ENCODE measurements at regions not wholly inside any gene's neighbourhood (a gene's known extent, or its start where the extent isn't known, plus 50 kb on each side); places are given as distances from the start of the nearest gene placed in this dataset.

DNA sequence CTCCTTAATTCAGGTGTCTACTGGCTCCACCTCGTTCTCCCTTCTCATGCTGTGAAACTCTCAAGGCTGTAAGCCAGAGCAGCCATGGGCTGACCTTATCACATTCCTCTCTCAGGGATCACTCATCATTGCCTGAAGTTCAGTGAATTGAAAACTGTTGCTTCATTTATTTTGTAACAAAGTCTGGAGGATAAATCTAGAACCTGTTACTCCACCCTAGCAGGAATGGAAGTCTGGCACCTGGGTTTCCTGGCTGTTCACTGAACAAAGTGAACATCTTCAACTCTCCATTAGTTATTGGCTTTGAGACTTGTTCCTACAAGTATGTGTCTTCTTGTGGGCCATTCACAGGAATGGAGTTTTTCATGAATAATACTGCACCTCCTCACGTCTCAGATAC is 584.1 kb downstream of the PTPRU start:
- DNase-seq, result no peak

DNA sequence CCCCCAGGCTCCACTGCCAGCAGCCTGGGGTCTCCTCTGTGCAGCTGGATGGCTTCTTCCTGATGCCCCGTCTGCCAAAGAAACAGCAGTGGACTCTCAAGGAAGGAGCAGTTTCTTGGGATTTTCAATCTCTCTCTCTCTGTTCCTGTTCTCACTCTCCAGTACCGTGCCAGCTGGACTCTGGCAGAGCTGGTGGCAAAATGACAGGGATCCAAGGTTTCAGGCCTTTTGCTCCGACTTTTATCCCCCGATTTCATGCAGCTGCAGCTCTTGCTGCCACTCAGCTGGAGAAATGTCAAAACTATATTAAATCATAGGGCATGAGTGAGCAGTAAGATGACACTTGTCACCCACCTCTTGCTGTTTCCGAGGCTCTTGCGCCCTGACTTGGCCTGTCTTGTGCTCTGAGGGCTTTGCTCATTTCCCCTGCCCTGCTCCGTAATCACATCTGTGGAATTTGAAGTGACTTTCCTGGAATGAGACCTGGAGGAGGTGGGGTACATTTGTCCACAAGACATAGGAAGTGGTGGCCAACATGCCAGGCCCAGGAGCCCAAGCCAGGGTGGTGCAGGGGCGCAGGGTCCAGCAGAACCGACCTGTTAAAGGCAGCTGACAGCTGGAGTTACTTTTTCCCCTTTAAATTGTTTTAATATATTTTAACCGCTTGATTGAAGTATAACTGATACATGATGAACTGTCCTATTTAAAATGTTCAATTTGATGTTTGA is 576.2 kb downstream of the PTPRU start:
- DNase-seq, result no peak

DNA sequence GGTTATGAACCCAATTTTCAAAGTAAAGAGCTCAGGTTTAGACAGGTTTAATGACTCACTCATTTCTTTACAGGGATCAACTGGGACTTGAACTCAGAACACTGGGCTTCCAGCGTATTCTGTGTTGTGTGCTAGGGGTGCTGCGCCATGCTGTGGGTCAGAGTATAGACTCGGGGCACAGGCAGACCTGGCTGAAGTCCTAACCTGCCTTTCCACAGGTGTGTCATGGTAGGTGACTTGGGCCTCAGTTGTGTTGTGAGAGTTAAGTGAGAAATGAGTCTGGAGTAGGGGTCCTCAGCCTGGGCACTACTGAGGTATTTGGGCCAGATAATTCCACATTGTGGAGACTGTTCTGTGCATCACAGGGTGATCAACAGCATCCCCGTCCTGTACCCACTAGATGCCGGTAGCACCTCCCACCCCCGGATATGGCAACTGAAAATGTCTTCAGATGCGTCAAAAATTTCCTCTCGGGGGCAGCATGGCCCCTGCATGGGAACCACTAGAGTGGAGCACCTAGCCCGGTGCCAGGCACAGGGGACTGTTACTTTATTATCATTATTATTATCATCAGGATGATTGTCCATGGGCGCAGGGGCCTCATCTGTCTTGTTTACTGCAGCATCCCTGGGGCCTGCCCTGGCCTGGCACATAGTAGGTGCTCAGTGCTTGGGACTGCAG is 575.5 kb downstream of the PTPRU start:
- DNase-seq, result no peak

DNA sequence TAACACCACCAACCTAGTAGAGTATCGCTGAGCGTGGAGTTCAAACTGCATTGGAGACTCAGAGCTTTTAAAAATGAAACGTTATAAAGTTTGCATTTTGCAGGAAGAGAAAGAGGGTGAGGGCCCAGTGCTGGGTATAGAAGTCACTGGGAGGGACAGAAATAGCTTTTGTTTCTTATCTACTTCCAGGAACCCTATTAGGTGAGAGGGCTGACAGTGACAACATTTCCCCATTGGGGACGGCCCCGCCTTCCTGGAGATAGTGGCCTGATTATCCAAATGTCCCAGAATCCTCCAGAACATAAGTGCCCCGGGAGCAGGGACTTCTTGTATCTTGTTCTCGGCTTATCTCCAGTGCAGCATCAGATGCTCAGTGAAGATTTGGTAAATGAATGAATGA is 574.9 kb downstream of the PTPRU start:
- DNase-seq, result no peak

DNA sequence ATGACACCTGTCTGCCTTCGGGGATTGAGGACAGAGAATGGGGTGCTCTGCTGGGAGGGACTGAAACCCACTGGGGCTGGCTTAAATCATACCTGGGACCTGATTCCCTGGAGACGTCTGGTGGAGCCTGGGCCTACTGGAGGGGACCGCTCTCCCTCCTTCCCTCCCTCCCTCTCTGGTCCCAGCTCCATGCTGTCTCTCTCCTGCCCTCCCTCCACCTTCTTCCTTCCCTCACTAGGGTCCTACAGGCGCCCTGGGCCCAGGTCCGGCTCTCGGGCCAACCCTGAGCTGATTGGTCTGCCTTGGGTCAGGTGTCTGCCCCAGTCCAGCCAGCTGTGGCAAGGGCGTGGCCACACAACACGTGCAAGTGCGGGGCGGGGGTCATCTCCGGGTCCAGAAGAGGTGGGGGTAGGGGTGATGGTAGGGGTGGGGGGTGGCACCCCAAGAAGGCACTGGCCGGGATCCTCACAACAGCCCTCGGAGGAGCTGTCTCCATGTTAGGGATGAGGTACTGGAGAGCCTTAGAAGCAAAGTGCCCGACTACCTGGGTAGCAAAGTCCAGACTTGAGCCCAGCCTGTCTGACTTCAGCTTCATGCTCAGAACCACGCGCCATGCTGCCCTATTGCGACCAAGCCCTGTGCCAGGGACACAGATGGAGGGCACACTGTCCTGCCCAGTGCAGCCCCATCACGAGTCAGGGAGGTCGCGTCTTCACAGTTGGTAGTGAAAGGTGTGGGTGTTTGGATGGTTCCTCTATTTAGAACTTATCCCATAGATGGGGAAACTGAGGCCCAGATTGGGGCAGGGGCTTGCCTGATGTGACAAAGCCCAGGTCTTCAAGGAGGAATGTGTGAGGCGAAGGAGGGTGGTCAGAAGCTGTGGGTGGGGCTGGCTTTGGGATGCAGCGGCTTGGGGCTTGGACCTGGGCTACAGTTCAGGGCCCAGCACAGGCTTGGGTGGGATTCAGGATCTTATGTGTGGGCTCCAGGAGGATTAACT is 574.1 kb downstream of the PTPRU start:
- no peak for DNase-seq

DNA sequence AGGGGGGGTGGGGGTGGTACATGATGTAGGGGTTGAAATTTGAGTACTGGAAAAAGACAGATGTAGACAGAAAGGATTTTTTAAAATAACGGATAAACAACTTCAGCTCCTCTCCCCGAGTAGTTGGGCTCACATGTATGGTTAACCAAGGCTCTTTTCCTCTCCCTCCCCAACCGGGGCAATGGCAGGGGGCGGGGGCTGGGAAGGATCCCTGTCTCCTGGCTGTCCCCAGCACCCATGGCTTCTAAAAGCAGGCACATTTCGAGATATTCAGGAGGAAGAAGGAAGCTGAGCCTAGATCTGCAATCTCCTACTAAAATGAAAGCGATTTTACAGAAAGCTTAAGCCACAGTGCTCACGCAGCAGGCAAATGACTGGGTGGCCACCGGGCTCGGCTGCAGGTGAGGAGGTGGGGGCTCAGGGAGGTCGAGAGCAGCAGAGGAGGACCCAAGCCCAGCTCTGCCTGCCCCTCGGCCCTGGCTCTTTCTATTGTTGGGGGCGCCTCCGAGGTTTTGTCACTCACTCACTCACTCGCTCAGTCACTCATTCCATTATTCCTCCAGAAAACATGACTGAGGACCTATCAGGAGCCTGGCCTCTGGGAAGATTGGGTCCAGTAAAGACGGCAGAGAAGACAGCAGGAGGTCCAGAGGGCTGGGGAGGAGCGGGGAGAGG is 573.3 kb downstream of the PTPRU start:
- DNase-seq, result no peak

DNA sequence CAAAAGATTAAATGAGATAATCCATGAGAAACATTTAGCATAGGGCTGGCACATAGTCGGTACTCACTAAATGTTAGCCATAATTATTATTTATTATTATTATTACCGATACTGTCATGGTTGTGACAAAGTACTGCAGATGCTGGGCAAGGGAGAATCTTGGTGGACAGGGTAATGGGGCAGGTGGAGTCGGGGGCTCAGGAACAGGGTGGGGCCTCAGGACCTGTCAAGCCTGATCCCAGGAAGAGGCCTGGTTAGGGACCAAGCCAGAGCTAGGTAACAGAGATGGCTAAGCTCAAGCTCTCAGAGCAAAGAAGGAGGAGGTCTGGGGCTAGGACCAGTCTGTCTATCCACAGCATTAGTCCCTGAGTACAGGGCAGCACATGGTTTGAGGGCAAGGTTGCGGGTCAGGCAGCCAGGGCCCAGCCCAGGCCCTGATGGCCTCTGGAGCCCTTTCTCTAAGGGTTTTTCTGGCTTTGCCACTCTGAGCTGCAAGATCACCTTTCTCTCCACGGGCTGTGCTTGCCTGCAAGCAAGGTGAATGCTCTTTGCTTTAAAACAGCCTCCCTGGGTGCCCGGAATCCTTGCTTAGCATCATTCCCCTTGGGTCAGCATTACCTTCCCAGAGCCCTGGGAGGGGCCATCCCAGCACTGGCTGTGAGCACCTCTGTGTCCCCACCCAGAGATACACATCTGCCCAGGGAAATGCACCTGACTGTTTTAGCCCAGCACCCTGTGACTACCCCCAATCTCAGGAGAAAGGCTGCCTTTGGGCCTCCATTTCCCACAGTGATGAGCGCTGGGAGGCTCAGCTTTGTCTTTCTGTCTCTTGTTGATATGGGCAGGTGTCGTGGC is 572.0 kb downstream of the PTPRU start:
- DNase-seq, result no peak

DNA sequence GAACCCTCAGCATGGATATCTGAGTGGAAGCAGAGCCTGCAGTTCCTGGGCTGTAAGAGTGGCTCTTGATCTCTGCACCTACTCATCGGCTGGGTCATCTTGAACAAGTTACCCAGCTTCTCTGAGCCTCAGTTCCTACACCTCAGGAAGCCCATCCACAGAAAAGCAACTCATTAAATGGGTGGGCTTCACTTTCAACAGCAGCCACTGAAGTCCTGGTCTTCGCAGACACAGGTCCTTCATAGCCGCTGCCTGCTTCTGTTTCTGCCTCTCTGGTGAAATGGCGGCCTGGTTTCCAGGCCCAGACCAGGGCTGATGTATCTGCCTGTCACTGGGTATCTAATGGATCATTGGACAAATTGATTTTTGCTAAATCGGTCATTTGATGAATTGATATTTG is 571.4 kb downstream of the PTPRU start:
- DNase-seq, result no peak

DNA sequence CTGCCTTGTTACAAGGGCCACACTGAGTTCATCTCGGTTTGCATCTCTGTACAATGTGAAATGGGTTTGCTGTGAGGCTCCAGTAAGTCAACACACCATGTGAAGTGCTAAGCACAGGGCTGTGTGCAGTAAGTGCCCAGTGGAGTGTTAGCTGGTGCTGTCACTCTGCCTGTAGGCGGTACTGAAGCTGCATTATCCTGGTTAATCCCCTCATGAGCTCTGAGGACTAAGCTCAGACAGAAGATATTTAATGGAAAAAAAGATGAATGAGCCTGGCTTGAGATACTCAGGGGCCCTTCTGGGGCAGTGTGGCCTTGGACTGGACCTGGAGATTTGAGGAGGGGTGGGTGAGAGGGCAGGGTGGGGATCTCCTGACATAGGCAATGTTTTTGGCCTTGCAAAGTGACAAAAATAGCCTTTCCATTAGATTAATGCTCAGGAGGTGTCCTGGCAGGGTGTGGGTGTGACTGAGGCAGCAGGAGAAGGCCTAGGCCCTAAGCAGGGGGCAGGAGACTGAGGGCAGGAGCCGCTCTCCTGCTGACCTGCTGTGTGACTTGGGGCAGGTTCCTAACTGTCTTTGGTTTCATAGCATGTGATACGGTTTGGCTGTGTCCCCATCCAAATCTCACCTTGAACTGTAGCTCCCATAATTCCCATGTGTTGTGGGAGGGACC is 570.5 kb downstream of the PTPRU start:
- no peak for DNase-seq

DNA sequence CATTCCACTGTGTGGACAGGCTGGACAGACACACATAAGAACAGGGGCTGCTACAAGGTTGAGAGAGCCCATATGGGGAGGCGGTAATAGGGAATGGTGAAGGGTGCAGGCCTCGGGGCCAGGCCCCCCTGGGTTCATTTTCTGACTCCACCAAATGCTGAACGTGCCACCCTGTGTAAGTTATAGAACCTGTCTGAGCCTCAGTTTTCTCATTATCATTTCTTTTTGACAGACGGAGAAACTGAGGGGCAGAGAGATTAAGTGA is 569.5 kb downstream of the PTPRU start:
- DNase-seq, result no peak

DNA sequence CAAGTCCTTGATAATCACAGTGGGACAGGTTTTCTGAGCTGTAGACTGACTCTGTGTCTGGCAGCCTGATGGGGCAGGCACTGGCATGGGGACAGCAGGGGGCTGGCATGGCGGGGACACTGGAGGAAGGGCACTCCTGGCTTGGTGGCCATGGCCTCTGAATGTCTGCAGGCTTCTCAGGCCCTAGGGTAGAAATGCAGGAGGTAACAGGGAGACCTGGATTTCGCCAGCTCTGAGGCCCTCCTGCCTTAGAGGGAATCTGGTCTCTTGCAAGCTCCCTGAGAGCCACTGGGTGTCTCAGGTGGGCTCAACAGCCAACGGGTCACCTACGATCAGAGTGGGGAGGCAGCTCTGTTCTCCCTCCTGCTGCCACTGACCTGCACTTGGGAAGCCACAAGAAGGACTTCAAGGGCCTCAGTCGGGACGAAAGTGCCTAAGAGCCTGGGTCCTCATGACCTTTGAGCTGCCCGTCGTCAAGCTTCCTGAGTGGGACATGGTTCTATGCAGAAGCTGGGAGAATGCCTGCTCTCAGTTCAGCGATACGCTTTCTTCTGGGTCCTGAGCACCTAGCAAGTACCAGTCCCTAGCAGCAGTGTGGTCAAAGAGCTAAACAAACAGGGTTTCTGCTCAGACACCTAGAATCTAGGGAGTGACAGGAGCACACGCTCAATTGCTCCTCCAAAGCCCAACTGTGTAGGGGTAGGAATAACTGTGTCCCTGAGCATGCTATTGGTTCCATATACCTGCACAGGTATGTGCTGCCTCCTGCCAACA is 569.0 kb downstream of the PTPRU start:
- no peak for DNase-seq

DNA sequence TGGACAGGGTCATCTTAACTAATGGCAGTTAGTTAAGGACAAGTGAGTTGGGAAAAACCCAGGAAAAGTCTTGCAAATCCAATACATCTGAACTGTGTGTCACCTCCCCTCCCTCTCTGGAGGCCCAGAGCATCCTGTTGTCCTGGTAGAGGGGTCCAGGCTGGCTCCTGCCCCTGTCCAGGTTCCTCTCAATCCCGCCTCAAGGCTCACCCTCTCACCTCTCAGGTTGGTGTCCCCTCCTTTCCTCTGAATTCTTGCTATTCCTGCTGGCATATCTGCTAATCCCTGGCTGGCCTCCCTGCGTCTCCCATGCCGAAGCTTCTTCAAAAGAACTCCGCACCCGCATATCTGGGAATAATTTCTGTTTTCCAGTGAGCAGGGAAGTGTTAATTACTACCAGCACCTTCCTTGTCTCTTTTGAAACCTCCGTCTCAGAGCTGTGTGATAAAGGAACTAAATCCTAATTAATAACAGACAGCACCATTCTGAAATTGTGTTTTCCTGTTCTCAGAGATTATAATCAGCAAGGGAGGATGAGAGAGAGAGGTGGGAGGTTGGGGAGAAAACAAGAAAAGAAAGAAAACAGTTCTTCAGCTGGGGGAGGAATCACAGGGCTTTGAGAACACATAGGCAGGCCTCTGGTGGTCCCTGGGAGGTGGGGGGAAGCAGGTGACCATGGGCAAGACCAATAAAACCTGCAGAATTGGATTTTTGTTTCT is 568.0 kb downstream of the PTPRU start:
- DNase-seq, result no peak

DNA sequence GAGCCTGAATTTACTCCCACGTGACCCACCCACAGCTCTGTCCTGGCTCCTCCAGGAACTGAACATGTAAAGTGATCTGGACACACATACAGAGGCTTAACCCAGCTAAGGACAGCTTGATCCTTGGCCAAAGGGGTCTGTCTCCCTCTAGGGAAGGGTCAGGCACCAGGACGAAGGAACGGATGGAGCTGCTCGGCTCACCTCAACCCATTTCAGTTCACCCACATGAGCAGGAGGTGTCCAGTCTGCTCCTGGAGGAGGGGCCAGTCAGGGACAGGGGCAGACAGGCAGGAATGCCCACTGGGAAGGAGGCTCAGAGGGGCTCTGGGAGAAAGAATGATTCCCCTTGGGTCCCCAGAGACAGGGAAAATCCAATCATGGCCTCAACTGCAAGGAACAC is 567.2 kb downstream of the PTPRU start:
- no peak for DNase-seq

DNA sequence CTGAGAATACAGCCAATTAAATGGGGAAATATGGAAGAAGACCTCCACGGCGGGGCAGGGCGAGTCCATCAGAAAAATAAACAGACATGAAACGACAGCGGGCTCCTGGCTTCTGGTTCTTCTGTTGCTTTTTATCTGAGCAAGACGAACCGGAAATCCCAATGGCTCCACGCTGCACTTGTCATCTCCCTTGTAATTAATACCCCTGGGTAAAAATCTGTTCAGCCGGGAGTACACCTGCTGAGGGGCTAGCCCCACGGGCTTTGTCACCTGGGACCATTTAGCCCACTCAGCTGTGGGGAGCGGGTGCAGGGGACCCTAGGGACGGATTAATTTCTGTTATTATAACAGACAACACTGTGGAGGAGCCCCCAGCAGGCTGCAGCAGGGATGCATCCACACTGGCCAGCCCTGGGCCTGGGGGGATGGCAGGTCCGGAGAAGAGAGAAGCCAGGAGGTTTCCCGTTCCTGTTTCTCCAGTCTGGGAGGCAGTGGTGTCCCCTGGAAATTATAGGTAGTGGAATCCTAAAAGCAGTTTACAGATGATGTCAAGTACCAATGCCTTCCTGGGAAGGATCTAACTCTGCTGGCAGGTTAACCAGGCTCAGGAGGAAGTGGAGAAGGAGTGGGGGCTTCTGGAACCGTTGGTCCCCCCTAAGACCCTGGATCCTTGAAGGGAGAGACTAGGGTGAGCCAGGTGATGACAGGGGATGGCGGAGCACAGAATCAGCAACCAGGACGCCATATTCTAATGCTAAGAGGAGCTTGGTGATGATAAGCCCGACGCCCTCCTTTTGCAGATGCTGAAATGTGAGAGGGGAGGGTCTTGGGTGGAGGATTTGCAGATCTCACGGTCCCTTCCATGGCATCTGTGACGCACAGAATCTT is 566.1 kb downstream of the PTPRU start:
- DNase-seq, result peak; percentile 85

DNA sequence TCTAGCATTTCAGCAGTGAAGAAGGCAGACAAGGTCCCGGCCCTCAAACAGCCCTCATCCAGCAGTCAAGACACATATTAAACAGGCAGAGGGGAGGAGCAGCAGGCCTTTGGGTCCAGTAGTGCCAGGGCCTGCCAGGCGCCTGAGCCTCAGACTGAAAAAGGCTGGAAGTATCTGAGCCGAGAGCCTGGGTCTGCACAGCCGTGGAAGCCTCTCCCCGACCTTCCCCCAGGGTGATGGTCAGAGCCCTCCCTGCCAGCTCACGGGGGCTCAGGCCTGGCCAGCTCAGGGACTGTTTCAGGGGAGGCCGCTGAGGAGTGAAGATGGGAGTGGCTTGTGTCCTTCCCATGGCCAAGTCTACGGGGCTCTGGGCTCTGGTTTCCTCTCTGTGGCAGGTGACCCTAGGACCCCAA is 565.2 kb downstream of the PTPRU start:
- DNase-seq, result no peak

DNA sequence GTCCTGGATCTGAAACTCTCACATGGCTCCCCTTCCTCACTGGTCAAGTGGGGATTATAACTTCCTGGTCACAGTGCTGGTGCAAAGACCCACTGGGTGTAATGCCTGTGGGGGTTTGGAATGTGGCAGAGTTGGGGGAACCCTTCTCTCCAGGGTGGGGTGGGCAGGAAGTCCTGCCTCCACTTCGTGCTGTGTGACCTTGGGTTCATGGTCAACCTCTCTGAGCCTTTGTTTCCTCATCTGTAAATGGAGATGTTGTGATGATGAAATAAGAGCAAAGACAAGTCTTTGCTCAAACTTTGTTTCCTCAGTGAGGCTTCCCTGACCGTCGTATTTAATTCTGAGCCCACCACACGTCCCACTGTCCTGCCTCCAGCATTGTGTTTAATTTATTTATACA is 564.7 kb downstream of the PTPRU start:
- no peak for DNase-seq

DNA sequence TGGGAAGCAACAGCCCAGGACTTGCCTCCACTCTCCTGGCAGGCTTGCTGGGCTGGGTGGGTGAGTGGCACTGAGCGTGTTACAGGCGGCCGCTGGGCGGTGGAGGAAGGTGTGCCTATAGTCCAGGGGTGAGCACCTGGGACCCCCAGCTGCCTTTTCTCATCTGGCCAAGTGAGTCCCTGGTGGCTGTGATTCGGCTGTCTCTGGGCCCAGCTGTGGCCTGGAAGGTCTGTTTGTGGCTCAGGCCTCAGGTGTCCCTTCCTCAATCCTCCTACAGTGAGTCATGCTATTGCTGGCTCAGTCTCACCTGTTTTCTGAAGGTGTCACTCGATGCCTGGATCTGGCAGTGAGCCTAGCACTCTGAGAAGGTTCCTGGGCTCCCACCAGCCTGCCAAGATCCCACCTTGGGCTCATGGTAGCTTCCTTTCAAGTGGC is 564.2 kb downstream of the PTPRU start:
- peak; percentile 5 for DNase-seq

DNA sequence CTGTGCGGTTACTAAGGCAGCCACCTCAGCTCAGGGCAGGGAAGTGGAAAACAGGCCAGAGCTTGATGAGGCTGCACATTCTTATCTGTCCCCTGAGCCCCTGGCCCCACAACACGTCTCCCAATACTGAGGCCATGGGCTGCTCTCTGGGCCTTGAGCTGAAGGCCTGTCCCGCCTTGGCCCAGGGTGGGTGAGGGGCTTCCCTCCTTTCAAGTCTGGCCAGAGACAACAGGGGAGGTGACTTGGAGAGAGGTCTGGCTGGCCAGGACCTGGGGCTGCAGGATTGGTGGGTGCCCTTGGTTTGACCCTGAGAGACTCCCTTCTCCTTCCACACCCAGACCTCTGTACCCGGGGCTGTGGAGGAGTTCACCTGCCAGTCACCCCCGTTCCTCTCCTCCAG is 563.8 kb downstream of the PTPRU start:
- DNase-seq, result no peak
